ENCODE measurements at regions not wholly inside any gene's neighbourhood (a gene's known extent, or its start where the extent isn't known, plus 50 kb on each side); places are given as distances from the start of the nearest gene placed in this dataset.

GRCh38 chr14:61219256-61219655, 61.9 kb downstream of the TMEM30B start:
- DNase-seq = no peak
- TF ChIP-seq CTCF (IDR thresholded peaks at IDR 0.05) = no peak
- TF ChIP-seq POLR2A (IDR thresholded peaks at IDR 0.05) = no peak
- no peaks in the 10 kb centered on the region for H3K4me1 ChIP-seq

GRCh38 chr14:61218767-61219166, 62.4 kb downstream of the TMEM30B start:
- no peaks in the 10 kb centered on the region for H3K27me3 ChIP-seq
- no peak for DNase-seq
- no peaks in the 10 kb centered on the region for H3K9me3 ChIP-seq
- no peaks in the 10 kb centered on the region for H3K36me3 ChIP-seq
- H3K27ac ChIP-seq = no peak overlapping the region
- H3K4me1 ChIP-seq = no peaks in the 10 kb centered on the region
- TF ChIP-seq POLR2A (IDR thresholded peaks at IDR 0.05) (no peak), CTCF (IDR thresholded peaks at IDR 0.05) (no peak)
- H3K4me3 ChIP-seq = no peak overlapping the region

More at GRCh38 chr14:61219256-61219655, 61.9 kb downstream of the TMEM30B start:
- H3K27me3 ChIP-seq = no peaks in the 10 kb centered on the region
- no peak overlapping the region for H3K27ac ChIP-seq
- H3K4me3 ChIP-seq = no peak overlapping the region
- H3K36me3 ChIP-seq = no peaks in the 10 kb centered on the region
- no peaks in the 10 kb centered on the region for H3K9me3 ChIP-seq

- no peak for TF ChIP-seq POLR2A (IDR thresholded peaks at IDR 0.05)
- no peak for TF ChIP-seq CTCF (IDR thresholded peaks at IDR 0.05)
- H3K36me3 ChIP-seq = no peaks in the 10 kb centered on the region
- H3K4me3 ChIP-seq = no peak overlapping the region
- DNase-seq = no peak
- no peaks in the 10 kb centered on the region for H3K4me1 ChIP-seq
- no peak overlapping the region for H3K27ac ChIP-seq
- no peaks in the 10 kb centered on the region for H3K9me3 ChIP-seq
- H3K27me3 ChIP-seq = no peaks in the 10 kb centered on the region
Observed at GRCh38 chr14:61218157-61218556, 63.0 kb downstream of the TMEM30B start.

- no peaks in the 10 kb centered on the region for H3K36me3 ChIP-seq
- no peaks in the 10 kb centered on the region for H3K27me3 ChIP-seq
- no peak overlapping the region for H3K27ac ChIP-seq
- no peaks in the 10 kb centered on the region for H3K9me3 ChIP-seq
- no peak for DNase-seq
- no peak for TF ChIP-seq CTCF (IDR thresholded peaks at IDR 0.05)
- no peak for TF ChIP-seq POLR2A (IDR thresholded peaks at IDR 0.05)
- H3K4me1 ChIP-seq = no peaks in the 10 kb centered on the region
- no peak overlapping the region for H3K4me3 ChIP-seq
Observed at GRCh38 chr14:61217516-61217915, 63.6 kb downstream of the TMEM30B start.

GRCh38 chr14:61215222-61216020, 65.7 kb downstream of the TMEM30B start:
- no peaks in the 10 kb centered on the region for H3K4me1 ChIP-seq
- H3K27ac ChIP-seq = no peak overlapping the region
- no peaks in the 10 kb centered on the region for H3K27me3 ChIP-seq
- no peak overlapping the region for H3K4me3 ChIP-seq
- no peak for TF ChIP-seq CTCF (IDR thresholded peaks at IDR 0.05)
- H3K9me3 ChIP-seq = no peaks in the 10 kb centered on the region
- DNase-seq = no peak
- H3K36me3 ChIP-seq = no peaks in the 10 kb centered on the region
